Erythroblast (primary cell): ENCODE measurements at regions not wholly inside any gene's neighbourhood (a gene's known extent, or its start where the extent isn't known, plus 50 kb on each side); places are given as distances from the start of the nearest gene placed in this dataset.

Experiments used
- GATA1 ChIP-seq: IDR thresholded peaks from 2 replicates; pipeline ENCODE4 v1.6.1; 2011; ENCODE audit warnings: low read depth, mild to moderate bottlenecking, control low read depth, low read length, moderate library complexity
- POLR2A ChIP-seq: IDR thresholded peaks from 2 replicates; pipeline ENCODE4 v1.6.1; 2011; ENCODE audit warnings: mild to moderate bottlenecking, low read length

DNA sequence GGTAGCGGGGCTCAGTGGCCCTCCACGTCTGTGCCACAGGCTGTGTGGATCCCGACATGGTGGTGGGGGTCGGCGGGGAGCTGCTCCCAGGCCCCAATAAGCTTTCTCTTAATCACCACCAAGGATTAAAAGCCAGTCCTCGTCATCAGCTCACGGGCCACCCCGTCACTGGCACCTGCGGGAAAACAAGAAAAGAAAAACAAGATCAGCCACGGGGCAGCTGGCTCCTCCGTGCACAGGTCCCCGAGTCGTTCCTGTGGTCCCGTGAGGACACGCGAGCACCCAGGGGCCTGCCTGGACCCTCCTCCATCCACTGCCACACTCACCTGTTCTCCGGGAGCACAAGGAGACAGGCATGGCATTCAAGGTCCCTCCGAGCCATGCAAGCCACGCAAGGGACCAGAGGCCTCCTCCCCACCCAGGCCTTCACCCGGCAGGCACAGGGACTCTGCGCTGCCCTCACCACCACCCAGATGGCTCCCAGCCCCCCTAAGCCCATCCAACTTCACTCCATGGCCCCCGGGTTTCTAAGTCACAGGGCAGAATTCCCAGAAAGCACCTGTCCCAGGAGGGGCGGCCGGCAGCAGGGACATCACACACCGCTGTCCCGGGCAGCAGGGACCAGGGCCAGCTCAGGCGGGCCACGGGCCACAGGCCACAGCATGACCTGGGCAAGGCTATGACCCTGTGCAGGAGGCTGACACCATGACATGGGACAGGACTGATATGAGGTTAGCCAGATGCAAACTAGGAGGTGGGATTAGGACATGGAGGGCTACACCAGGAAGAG lies 72.0 kb downstream of the NCOR2 start:
- TF ChIP-seq POLR2A (no peak), GATA1 (no peak)
